GM18867 (cell line): ENCODE measurements at regions not wholly inside any gene's neighbourhood (a gene's known extent, or its start where the extent isn't known, plus 50 kb on each side); places are given as distances from the start of the nearest gene placed in this dataset.
"Not testable (repeated sequence)": the region's sequence is repeated elsewhere in the genome, so short reads cannot be mapped to it uniquely, and the experiment has no call there.

ENCODE experiments used
- ATAC-seq: cut with Tn5 transposase; IDR thresholded peaks from one replicate; pipeline ENCODE4 v1.9.1; 2021; ENCODE audit warnings: mild to moderate bottlenecking, moderate library complexity; ENCODE audit not compliant: unreplicated experiment

DNA sequence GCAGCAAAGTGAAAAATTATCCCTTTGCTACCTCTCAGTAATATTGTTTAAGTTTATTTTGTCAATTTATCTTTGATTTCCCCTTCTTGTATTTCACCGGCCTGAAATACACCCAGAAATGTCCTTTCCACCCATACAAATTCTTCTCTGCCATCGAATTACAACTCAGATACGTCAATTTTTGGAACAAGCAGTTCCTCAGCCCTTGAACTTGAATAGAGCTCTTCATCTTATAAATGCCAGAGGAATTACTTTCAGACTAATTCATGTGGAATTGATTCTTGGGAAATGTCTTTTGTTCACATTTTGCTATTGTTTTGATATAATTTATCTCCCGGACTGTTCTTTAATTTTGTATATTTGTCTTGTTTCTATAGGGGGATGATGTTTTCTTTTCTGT is 1359.3 kb upstream of the MIR17HG start:
- no peak for ATAC-seq

DNA sequence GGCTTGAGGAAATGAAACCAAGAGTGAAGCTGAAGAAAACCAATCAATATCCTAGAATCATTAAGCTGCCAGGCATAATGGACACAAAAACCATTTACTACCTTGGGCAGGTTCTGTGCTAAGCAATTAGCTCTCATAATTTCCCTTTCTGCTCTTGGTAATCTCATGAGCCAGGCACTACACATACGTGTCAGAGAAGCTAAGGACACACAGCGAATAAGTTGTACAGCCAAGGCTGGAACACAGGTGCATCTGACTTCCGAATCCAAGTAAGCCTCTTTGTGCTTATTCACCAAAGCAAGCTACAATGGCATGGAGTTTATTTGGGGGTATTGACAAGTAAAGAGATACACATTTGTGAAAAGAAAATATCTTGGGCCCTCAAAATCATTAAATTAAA is 1343.9 kb upstream of the MIR17HG start:
- ATAC-seq = no peak

DNA sequence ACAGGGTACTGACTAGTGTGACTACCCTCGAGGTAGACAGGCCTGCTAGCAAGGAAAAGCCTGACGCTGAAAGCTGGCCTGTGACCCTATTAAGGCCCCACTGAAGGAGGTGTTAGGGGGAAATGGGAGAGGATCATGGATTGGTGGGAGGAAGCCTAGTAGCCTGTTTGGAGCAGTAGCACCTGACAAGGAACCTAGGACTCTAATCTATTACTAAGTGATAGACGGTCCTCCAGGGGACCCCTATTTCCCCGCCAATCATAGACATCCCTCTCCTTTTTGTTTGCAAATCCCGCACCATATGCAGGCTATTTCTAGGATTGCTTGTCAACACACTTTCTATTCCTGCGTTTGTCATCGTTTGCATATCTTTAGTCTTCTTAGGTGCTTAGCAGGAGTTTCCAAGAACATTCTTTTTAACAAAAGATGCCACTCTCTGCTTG is 1338.8 kb upstream of the MIR17HG start:
- ATAC-seq = no peak

DNA sequence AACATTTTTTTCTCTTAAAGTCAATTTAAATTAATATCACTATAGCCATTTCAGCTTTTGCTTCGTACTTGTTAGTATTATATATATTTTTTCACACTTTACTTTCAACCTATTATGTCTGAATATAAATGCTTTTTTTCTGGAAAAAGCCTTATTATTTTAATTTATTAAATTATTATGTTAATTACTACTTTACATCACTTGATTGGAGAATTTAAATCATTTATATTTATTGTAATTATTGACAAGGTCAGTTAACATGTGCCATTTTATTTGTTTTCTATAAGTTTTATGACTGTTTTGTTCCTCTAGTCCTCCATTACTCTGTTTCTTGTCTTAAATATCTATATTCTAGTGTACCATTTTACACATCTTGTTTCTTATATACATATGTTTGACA is 1333.4 kb upstream of the MIR17HG start:
- ATAC-seq = no peak

DNA sequence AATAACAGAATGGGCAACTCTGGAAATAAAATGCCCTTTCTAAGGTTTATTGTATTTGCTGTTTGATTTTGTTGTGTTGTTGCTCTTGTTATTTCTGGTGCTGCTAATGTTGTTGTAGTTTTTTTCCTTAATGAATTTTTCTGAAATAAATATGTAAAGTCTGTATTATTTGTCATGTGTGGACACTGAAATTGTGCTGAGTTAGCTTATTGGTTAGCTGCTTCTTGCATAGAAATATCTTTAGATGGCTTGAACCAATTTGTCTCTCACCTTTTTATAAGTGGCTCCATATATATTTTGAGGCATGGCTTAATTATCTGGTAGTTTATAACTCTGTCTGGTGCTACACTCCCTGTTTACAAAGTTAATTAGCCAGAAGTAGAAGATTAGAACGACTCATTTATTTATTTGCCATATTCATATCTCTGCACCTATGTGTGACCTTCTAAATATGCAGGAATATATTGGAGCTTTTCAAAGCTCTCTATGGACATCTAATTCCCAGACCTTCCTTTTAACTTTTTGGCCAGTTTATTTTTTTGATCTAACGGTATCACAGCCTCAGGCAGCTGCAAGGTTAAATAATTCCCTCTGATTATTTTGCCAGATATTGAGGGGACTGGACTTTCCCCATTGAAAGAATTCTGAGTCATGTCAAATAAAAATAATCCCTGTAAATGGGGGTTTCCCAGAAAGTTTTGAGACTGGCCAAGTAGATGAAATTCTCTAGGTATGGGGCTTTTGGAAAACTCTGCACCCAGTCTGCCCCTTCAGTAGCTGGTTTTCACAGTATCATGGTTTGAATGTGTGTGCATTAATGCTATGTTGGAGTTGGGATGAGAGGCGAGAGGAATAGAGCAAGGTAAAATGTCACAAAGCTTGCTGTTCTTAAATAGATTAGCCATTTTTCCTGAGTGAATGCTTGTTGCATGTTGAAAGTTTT is 1331.7 kb upstream of the MIR17HG start:
- ATAC-seq = no peak

DNA sequence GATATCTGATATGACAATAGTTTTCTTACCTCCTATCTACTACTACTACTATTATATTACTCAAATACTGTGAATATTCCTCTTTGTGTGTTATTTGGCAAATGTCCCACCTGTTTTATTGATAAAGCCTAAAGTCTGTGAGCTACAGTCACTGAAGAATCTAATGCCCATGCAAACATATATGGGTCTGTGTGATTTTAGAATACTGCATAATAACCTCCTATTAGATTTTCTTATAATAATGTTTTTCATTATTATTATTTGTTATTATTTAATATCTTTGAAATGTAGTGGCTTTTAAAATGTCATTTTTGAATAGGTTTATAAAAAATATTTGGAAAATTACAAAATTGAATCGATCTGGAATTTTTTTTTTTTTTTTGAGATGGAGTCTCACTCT is 1330.8 kb upstream of the MIR17HG start:
- ATAC-seq = no peak

DNA sequence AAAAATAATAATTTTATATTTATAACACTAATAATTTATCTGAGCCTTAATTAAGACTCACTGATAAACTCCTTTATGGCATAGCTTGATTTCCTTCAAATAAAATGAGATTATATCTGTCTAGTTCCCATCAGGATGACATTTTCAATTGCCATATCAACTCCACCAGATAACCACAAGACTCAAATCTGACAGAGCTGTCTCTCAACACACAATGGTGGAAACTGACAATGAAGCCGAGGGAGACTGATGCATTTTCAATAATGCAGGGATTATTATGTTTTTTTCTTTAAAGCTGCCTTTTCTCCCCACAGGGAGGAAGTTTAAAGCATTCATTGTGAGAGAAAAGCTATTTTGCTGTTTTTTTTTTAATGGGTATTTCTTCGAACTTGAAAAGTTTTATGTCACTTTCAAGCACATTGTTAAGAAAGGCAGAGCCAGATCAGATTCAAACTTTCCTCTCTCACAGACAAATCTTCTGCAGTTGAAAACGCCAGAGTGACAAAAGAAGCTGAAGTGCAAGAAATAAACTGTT is 1326.9 kb upstream of the MIR17HG start:
- no peak for ATAC-seq

DNA sequence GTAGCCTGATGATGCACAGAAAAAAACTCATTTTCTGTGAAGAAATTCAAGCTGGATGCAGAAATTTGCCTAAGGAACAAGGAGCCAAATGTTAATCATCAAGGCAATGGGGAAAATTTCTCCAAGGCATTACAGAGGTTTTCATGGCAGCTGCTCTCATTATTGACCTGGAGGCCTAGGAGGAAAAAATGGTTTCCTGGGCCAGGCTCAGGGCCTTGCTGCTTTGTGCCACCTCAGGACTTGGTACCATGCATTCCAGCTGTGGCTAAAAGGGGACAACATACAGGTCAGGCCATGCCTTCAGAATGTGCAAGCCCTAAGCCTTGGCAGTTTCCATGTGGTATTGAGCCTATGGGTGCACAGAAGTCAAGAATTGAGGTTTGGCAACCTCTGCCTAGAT is 1320.1 kb upstream of the MIR17HG start:
- ATAC-seq = no peak

DNA sequence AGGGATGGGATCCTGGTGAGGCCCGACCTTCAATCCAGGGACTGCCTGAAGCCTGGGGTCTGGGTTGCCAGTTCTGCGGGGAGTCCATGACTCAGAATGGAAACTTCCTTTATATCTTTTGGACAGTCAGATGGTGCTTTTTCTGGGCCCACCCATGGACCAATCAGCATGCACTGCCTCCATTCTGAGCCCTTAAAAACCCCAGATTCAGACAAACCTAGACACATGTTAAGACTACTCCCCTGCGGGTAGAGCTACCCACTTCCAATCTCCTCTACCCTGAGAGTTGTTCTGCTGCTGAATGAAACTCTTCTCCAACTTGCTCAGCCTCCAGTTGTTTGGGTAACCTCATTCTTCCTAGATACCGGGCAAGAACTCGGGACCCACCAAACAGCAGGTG is 1315.2 kb upstream of the MIR17HG start:
- no peak for ATAC-seq

DNA sequence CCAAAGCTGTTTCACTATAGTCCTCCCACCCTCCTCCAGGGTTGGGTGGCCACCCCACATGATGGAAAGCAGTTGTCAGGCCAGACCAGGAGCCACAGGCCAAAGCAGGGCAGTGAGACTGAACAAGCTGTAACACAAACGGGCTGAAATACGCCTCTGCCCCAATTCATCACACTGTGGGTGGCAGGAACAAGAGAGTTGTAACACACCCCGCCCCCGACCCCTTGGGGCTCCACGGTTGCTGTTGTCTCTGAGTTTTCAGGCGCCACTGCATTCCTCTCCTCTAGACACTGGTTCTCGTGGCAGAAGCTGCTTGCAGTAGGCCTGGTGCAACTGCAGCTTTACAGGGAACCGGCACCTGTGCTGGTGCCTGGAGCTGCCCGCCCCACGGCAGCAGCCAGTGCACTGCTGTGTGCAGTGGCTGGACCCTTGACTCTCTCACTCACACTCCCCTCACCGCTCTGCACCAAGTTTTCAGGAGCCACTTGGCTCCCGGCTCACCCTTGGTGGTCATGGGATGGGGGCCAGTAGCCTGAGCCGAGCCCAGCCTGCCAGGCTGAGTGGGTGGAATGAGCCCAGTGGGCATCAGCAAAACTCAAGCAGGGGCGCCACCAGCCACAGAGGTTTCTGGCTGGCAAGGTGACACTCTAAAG is 1314.5 kb upstream of the MIR17HG start:
- ATAC-seq = no peak

DNA sequence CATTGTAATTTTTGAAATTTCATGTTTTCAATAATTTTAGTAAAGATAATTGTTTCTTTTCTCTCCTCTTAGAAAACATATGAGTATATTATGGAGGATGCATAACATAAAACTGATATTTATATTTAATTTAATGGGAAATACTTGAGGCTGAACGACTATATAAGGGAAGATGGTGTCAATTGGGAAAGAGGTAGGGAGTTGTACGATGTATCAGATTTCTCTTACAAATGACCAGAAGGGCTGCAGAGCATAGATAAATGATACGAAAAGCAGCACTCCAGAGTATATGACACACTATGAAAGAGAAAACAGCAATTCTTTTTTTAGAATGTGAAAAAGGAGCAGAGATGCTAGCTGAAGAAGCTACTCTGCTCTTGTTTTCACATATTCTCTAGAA is 1308.0 kb upstream of the MIR17HG start:
- no peak for ATAC-seq

DNA sequence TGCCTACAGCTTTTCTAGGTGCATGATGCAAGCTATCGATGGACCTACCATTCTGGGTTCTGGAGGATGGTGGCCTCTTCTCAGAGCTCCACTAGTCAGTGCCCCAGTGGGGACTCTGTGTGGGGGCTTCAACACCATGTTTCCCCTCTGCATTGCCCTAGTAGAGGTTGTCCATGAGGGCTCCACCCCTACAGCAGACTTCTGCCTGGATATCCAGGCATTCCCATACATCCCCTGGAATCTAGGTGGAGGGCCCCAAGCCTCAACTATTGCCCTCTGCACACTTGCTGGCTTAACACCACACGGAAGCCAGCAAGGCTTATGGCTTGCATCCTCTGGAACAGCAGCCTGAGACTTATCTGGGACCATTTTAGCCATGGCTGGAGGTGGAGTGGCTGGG is 1299.9 kb upstream of the MIR17HG start:
- ATAC-seq = no peak

DNA sequence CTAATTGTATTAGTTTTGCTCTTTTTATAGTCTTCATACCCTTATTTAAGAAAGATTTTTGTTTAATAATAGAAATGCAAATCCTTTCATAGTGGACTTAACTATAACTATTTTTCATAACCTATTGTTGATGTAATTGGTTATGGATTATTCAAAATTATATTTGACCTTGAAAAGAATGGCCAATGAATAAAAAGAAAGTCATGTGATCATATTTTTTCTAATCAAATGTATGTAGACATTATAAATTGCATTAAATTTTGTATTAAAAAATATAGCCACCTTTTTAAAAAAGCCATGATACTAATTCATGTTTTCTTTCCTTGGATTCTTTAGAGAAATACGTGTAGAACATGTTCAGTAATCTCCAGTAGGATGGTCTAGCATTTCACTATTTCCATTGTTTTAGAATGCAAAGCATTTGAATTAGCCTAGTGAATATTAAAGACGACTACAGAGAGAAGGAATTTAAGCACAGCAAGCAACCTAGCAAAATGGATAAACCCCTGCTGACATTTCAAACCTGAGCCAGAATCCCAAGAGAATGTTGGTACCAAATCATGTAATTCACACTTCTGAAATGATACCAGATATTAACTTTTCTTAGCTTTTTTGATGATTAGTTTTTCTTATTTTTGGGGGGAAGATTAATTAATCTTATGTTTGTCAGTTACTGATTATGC is 1297.4 kb upstream of the MIR17HG start:
- no peak for ATAC-seq

DNA sequence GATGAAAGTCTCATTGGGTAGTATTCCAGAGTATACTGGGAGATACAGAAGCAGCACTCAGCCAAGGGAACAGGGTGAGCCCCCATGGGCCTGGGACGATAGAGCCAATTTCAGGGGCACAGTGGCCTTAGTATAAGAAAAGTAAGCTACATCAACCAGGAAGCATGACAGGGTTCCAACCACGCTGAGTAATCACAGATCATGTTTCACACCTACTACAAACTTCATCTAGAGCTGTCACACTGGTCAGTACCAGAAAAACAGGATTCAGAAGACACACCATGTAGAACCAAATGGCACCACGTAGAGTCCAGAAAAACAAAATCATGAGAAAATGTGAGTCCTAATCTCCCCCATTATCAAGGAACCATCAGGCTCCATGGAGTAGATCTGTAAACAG is 1292.4 kb upstream of the MIR17HG start:
- no peak for ATAC-seq

DNA sequence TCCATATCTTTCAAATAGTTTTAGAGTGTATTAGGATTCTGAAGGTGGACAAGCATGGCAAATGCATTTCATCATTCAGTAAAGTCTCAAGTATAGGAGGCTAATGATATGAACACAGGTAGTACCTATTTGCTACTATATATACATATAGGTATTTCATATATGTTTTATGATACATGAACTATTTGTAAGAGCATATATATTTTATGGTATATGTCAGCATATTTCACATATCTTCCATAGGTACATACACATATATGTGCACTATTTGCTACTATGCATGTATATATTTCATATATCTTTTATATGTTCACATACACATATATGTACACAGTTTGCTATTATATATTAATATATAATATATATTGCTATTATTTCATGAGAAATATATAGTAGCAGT is 1291.7 kb upstream of the MIR17HG start:
- ATAC-seq = no peak

DNA sequence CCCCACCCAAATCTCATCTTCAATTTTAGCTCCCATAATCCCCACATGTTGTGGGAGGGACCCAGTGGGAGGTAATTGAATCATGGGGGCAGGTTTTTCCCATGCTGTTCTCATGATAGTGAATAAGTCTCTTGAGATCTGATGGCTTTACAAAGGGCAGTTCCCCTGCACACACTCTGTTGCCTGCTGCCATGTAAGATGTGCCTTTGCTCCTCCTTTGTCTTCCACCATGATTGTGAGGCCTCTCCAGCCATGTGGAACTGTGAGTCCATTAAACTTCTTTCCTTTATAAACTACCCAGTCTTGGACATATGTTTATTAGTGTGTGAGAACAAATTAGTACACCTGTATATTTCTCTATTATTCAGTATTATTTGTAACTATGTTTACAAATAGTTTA is 1283.3 kb upstream of the MIR17HG start:
- not testable (repeated sequence) for ATAC-seq

DNA sequence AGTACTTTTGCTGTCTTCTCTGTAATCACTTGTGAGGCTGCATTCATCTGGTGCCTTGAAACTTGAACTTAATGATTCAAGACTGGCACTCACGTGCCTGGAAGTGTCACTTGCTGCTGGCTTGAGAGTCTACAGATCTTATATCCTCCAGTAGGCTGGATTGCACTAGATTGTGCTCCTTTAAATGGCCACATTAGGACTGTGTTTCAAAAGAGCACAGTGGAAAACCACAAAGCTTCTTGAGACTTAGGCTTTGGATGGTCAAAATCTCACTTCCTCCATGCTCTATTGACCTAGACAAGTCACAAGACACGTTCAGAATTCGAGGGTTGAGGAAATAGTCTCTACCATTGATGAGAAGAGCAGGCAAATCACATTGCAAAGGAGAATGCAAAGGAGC is 1278.8 kb upstream of the MIR17HG start:
- no peak for ATAC-seq

DNA sequence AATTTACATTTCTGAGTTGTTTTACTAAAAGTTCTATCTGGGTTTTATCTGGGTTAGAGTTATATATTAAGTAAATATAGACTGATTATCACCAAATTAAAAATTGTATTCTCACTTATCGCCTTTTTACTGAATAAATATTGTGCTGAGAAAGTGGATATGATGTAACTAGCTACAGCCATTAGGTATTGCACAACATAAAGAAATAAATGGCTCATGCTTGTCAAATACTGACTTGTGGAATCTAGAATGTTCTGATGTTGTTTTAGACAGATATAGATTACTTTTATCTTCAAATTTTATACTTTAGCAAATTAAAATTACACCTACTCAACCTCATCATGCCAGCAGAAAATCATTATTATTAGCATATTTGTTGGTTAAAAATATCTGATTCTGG is 1277.1 kb upstream of the MIR17HG start:
- no peak for ATAC-seq

DNA sequence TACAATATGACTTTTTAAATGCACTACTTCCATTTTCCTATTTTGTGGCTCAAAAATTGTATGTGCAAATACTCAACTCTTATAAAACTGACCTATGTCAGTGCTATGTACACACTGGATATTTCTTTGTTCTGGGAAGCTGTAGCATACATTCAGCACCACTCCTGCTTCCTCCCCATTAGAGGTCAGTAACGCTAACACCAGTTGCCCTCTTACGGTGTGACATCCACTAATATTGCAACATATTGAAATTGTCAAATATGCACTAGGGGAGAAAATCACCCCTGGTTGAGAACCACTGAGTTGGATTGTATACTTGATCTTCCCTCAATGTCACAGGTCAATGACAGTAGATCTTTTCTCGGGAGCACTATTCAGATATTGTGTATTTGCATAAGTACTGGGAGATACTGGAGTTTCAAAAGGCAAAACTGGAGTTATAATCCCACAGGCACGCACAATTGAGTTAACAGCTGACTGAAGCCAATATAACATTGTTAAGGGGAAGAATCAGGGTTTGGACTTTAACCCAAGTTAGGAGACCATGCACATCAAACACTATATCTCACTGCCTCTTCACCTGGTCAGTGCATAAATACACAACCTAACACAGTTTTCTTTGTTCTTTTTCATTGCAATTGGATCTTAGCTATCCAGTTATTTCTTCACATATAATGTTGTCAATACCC is 1276.5 kb upstream of the MIR17HG start:
- ATAC-seq = no peak

DNA sequence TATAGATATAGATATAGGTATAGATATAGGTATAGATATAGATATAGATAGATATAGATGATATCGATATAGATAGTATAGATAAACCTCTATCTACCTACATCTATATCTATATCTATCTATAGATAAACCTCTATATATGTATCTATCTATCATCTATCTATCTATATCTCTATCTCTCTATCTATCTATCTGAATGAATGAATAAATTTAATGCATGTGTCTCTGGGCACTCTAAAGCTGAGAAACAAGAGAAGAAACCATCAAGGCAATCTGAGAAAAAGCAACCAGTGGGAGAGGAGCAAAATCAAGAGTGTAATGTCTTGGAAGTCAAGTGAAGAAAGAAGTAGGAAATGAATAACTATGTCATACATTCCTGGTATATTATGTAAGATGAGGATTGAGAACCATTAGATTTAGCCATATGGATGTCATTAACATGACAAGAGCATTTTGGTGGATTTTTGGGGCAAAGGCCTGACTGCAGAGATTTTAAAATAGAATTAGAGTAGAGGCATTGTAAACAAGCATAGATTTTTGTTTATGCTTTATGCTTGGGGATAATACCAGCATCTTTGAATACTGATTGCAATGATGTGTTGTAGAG is 1262.7 kb upstream of the MIR17HG start:
- ATAC-seq = no peak

DNA sequence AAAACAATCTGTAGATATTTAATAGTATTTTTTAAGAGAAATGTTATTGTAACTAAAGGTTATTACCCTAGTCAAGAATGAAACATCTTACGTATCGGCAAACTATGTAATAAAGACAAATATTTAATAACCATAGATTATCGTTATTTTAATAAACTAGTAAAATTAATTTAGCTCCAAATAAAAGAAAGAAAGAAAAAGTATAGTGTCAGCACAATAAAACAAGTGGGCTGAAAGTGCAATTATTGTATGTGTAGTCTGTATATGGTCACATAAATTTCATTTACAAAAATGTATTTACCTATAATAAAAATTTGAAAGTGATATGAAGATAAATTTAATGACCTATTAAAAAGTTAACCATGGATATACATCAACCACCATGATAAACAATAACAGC is 1258.4 kb upstream of the MIR17HG start:
- ATAC-seq = no peak
